Right forelimb (tissue), 1 donor: ENCODE measurements at regions not wholly inside any gene's neighbourhood (a gene's known extent, or its start where the extent isn't known, plus 50 kb on each side); places are given as distances from the start of the nearest gene placed in this dataset.

Source experiments
- DNase-seq: peaks from one replicate; pipeline ENCODE4 v3.0.0-alpha.2; 2018

- DNase-seq, result no peak
These were observed 165.3 kb downstream of the RNF152 start for GRCh38 chr18:61727241-61728193.

DNA sequence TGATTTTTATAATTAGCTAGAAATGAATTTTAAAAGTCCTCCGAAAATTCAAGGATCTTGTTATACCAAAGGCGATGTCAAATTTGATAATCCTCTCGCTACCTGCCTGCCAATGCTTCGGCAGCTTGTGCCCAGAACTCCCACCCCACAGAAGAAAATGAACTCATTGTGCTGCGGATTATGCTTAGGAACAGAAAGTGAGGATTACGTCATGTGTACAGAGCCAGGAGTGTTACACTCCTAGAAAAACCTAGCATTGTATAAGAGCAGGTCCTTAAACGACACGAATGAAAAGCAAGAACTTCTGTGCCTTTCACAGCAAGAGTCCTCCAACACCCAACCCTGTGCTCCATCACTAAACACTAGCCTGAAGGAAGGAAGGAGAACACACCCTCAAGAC, 168.3 kb downstream of the RNF152 start:
- no peak for DNase-seq

GRCh38 chr18:61722247-61722646, 170.6 kb downstream of the RNF152 start:
- no peak for DNase-seq

DNA sequence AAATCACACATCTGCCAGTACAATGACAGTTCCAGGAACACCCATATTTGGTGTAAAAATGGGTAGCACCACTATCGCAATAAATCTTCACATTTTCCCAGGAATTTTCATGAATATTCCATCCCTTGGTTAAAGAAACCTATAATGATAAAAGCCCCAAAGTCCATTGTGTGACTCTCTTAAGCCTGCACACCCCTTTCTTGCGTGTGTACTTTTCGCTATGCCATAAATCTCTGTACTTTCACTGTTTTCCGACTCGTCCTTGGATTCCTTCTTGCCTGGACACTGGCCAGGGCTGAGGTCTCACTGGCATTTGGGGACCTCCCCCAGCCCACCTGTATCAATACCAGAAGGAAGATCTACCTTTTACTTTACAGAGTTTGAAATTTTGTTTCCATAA, 172.3 kb downstream of the RNF152 start:
- no peak for DNase-seq

DNA sequence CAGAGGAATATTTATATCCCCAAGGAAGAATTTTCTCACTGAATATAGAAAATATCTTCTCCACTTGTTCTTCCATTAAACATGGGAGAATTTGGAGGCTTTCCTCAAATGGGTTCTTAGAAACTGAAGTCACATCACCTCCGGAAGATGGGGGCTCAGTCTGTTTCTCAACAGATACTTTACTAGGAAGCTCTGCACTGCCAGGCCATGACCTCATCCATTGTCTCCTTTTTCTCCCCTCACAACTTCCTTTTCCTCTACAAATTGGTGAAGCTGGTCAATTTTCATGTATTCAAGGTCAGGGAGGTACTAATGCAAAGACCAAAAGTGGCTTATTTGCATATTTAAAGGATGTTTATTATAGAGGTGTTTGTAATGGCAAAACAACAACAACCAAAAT, 173.1 kb downstream of the RNF152 start:
- DNase-seq, result no peak

- DNase-seq, result no peak
These were observed 173.9 kb downstream of the RNF152 start for GRCh38 chr18:61718944-61719343.

GRCh38 chr18:61714421-61714820, 178.4 kb downstream of the RNF152 start:
- DNase-seq, result no peak

GRCh38 chr18:61713502-61713901, 179.3 kb downstream of the RNF152 start:
- no peak for DNase-seq

- no peak for DNase-seq
These were observed 182.7 kb downstream of the RNF152 start for GRCh38 chr18:61710082-61710620.

- DNase-seq, result no peak
These were observed 186.4 kb downstream of the RNF152 start for GRCh38 chr18:61706276-61706915.

DNA sequence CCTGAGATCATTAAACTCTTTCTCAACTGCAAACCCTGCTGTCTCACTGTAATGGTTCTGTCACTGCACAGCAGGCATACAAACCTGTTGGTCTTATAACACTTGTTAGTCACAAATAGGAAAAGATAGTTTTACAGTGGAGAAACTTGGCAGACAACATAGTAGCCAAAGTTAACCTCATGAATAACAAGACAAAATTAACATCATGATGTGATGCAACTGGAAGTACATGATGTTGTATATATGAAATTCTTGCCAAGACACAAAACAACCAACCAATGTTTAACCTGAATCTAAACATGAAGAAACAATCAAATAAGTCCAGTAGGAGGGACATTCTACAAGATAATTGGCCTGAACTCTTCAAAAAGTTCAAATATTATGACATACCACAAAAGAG, 189.3 kb downstream of the RNF152 start:
- DNase-seq, result no peak

DNA sequence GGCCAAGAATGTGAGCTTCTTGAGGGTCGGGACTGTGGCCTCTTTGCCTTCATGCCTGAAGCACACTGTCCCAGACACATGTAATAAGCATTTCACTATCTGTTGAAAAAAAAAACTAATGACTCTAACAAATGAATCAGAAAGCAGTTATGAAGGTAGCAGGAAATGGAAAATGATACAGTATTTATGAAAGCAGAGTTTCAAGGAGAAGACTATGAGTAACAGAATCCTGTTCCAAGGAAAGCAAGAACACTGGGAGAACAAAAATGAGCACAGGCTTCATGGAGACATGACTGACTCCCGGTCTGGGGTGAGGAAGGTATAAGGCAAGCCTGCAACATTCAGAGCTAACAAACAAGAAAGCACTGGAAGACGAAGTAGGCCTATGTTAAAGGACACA, 190.8 kb downstream of the RNF152 start:
- DNase-seq, result no peak

DNA sequence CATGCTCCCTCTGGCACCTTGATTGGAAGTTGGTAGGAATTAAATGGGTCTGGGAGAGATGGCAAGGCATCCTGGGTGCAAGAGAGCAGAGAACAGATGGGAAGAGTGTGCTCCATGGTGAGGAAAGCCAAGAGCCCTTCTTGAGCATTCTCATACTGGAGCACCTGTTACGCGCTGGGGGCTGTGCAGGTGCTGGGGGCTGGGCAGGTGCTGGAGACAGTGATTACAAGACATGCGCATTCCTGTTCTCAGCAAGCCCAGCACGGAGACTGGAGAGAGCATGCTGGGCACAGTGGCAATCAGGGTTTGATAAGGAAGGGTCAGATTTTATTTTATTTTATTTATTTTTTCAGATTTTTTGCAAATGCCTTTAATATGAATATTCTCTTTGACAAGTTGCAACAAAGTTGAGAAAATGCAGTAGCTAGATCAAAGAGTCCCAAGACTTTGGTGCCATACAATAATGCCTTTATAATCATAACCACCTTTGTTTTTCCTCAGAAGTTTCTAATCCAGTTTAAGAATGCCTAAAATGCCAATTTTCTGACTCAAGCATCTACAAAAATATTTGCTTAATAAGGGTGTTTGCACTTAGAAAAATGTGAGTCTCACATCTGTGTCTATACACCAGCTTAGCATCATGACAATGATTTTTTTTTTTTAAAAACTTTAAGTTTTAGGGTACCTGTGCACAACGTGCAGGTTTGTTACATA, 193.3 kb downstream of the RNF152 start:
- DNase-seq, result no peak

DNA sequence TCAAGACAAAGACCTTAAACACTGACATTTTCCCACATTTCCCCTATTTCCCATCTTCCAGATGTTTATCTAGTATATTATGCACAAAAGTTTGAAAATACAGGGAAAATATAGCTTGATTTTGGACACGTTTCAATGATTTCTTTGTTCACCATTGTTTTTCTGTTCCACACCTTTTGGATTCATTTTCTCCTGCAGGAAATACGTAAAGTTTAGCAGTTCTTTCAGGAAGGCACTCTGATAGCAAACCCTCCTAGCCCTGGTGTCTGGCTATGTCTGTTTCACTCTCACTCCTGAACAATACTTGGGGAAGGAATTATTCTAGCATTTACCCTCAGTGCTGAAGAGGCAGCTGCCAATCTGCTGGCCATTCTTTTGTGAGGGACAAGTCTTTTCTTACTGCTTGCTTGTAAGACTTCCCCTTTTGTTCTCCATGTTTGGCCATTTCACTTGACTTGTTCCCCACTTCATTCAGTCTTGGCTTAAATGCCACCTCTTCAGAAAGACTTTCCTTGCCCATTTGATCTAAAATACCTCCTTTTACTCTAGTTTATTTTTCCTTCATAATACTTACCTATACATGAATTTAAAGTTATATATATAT, 195.4 kb downstream of the RNF152 start:
- DNase-seq, result no peak

DNA sequence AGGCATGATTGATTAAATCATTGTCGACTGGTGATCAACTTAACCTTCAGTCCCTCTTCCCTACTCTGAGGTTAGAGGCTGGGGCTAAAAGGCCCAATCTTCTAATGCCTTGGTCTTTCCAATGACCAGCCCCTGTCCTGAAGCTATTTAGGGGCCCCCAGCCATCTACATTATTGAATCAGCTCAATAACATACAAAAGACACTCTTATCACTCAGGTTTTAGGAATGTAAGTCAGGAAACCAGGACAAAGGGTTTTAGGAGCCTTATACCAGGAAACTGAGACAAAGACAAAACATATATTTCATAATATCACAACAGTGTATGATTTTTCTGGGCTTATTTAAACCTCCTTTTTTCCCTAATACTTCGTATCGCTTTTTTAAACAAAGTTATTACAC, 198.6 kb downstream of the RNF152 start:
- no peak for DNase-seq

DNA sequence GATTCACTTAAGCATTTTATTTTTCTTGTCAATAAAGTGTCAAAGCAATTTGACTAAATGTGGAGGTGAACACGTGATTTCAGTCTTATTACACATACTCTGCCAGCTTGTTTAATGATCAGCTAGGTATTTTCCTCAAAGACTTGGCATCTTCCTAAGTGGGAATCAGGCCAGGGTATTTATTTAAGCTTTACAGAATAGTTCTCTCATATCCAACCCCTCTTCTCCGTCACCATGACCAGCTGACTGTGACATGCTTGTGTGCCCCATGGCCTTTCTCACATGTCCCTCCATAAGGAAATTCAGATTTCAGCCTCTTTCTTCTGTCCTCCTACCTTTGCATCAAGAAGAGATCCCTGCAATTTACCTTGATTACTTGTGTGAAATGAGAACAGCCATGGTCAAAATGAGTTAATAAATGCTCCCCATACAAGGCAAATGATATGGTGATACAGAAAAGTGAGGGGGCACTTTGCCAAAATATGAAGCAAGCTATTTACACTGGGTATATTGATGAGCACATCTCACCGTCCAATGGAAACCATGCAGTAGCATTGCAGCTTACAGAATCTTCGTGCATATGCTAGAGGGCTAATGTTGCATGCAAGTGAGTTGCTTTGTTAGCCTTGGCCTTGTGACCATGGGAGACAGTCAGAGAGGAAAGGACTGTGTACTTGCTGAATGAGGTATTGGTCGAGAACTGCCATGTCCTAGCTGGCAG, 202.2 kb downstream of the RNF152 start:
- no peak for DNase-seq

GRCh38 chr18:61687317-61687716, 205.5 kb downstream of the RNF152 start:
- no peak for DNase-seq

GRCh38 chr18:61683856-61684255, 209.0 kb downstream of the RNF152 start:
- DNase-seq, result no peak

- no peak for DNase-seq
These were observed 211.7 kb downstream of the RNF152 start for GRCh38 chr18:61681065-61681464.

- DNase-seq, result no peak
These were observed 213.0 kb downstream of the RNF152 start for GRCh38 chr18:61679836-61680235.

DNA sequence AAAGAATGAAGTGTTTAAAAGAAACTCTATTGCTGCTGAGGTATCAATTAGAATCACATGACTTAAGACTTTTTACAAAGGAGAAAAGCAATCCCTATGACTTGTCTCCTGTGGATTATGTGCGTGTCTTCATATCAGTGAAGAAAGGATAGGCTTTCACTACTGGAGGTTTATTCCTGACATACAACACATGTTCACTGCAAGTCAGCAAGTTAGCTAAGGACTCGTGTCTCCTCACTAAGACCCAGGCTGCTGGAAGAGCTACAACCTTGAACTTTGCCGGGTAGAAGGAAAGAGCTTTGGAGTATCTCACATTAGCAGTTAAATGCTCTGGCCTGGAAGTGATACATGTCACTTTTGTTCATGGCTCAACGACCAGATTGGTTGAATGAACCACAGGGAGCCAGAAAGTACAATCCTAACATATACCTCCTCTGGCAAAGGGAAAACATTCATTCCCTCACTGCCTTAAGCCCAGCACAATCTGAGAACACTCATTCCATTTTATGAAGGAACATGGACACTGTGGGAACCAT, 215.3 kb downstream of the RNF152 start:
- no peak for DNase-seq
